ENCODE measurements at regions not wholly inside any gene's neighbourhood (a gene's known extent, or its start where the extent isn't known, plus 50 kb on each side); places are given as distances from the start of the nearest gene placed in this dataset.

GRCh38 chr5:104731331-104731730, 1168.7 kb upstream of the NUDT12 start:
- H3K27ac ChIP-seq (ENCODE audit: low read depth, low read length), result no peak overlapping the region
- ChIA-PET CTCF (no interaction called here), POLR2A (no interaction called here)
- H3K9me3 ChIP-seq (ENCODE audit: control insufficient read depth, insufficient read depth, low read length), result no peaks in the 10 kb centered on the region
- no peak for DNase-seq (ENCODE audit: low read depth, low spot score)
- H3K27me3 ChIP-seq (ENCODE audit: control insufficient read depth, insufficient read depth, low read length), result no peaks in the 10 kb centered on the region
- H3K4me3 ChIP-seq (ENCODE audit: low read depth, low read length), result no peak overlapping the region
- TF ChIP-seq CTCF (IDR thresholded peaks at IDR 0.05; ENCODE audit: low read depth, low read length), result no peak

DNA sequence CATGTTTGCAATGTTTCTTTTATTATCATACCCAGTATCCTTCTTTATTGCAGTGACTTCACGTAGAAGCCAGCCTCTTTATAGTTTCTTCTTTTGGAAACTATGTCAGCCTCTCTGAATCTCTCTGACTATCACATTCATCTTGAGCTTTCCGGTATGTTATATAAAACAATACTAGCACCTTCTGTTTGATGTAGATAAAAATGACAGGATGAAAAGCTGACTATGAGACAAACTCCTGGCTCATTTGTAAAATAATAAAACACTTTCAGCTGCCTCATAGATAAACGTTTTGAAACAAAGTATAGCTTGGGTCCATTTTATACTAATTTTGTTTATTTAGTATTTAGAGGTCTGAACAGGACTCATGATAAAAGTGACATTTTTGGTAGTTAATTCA, 1145.4 kb upstream of the NUDT12 start:
- no peak overlapping the region for H3K27ac ChIP-seq (ENCODE audit: low read depth, low read length)
- no peaks in the 10 kb centered on the region for H3K27me3 ChIP-seq (ENCODE audit: control insufficient read depth, insufficient read depth, low read length)
- TF ChIP-seq CTCF (IDR thresholded peaks at IDR 0.05; ENCODE audit: low read depth, low read length), result no peak
- ChIA-PET CTCF (no interaction called here), POLR2A (no interaction called here)
- H3K9me3 ChIP-seq (ENCODE audit: control insufficient read depth, insufficient read depth, low read length), result 0 out of 2 replicates have a peak, but pooled peaks cover 2% of the 10 kb centered on the region
- DNase-seq (ENCODE audit: low read depth, low spot score), result no peak
- H3K4me3 ChIP-seq (ENCODE audit: low read depth, low read length), result no peak overlapping the region

DNA sequence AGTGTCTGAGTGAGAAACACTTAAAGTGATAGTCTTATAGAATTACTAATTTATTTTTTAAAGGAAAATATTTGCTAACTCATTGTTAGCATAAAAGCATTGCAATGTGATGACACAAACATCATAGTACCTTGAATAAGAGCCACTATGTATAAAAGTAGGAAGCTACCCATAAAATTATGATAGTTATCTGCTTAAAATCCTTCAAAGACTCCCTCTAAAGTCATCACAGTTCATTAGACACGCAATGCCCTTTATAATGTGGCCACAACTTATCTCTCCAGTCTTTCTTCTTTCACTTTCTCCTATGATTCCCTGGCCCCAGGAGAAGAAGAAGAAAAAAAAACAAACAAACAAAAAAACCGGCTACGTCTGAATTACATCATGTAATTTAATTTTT, 1144.0 kb upstream of the NUDT12 start:
- Histone ChIP-seq H3K27ac (ENCODE audit: low read depth, low read length) (no peak overlapping the region), H3K4me3 (ENCODE audit: low read depth, low read length) (no peak overlapping the region), H3K9me3 (ENCODE audit: control insufficient read depth, insufficient read depth, low read length) (no peaks in the 10 kb centered on the region), H3K27me3 (ENCODE audit: control insufficient read depth, insufficient read depth, low read length) (no peaks in the 10 kb centered on the region)
- no peak for DNase-seq (ENCODE audit: low read depth, low spot score)
- ChIA-PET POLR2A (no interaction called here), CTCF (no interaction called here)
- no peak for TF ChIP-seq CTCF (IDR thresholded peaks at IDR 0.05; ENCODE audit: low read depth, low read length)

DNA sequence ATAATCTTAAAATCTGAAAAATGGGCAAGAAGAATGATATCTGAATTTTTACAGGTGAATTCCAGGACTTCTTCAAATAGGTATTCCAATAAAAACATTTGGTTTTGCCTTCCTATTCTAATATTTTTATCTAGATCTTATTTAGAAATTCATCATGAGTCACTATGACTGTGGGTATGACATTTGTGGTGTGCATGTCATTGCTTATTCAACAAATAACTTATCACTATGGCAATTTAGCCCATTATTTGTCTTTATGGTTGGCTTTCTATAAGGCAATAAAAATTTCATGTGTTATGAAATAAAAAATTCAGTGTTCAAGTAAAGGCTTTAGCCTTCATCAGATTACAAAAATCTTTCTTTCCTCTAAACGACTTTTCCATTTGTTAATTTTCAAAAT, 1139.6 kb upstream of the NUDT12 start:
- no peak for TF ChIP-seq CTCF (IDR thresholded peaks at IDR 0.05; ENCODE audit: low read depth, low read length)
- Histone ChIP-seq H3K27me3 (ENCODE audit: control insufficient read depth, insufficient read depth, low read length) (no peaks in the 10 kb centered on the region), H3K9me3 (ENCODE audit: control insufficient read depth, insufficient read depth, low read length) (peaks cover 15% of the 10 kb centered on the region), H3K4me3 (ENCODE audit: low read depth, low read length) (no peak overlapping the region), H3K27ac (ENCODE audit: low read depth, low read length) (no peak overlapping the region)
- ChIA-PET CTCF (no interaction called here), POLR2A (no interaction called here)
- DNase-seq (ENCODE audit: low read depth, low spot score), result no peak

DNA sequence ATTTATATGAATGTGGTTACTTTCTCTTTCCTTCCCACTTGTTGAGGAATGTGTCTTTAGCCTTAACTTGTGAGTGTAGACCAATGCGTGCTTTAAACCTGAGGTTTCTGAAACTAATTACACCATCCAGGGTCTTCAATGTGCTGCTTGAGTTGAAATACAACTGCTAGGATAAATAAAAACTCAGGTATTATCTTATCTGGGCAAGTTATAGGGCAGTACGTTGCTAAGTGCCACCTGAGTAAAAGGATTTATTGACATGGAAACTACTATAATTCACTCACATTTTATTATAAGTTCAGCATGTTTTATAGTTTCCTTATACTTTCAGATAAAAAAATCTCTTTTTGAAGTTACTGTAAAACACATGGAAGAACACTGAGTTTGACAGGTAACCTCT, 1136.8 kb upstream of the NUDT12 start:
- Histone ChIP-seq H3K27ac (ENCODE audit: low read depth, low read length) (no peak overlapping the region), H3K9me3 (ENCODE audit: control insufficient read depth, insufficient read depth, low read length) (peaks cover 15% of the 10 kb centered on the region), H3K4me3 (ENCODE audit: low read depth, low read length) (no peak overlapping the region), H3K27me3 (ENCODE audit: control insufficient read depth, insufficient read depth, low read length) (no peaks in the 10 kb centered on the region)
- no peak for TF ChIP-seq CTCF (IDR thresholded peaks at IDR 0.05; ENCODE audit: low read depth, low read length)
- DNase-seq (ENCODE audit: low read depth, low spot score), result no peak
- POLR2A ChIA-PET, result no interaction called here
- CTCF ChIA-PET, result no interaction called here
